ENCODE measurements at regions not wholly inside any gene's neighbourhood (a gene's known extent, or its start where the extent isn't known, plus 50 kb on each side); places are given as distances from the start of the nearest gene placed in this dataset.

DNA sequence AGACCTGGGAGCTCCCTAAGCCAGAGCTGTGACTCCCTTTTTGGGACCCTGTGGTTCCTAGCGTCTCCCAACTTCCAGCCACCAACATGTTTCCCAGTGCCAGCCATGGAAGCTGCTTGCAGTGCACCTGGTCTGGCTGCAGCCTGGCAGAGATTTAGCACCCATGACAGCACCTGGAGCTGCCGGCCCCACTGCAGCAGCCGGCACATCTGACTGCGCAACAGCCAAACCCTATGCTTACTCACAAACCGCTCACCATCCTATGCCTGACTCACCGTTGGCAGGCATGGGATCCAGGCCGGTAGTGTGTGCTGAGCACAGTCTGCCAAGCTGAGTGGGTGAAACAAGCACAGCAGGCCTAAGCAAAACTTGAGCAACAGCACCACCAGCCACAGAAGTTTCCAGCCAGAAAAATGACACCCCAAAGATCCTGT lies 435.9 kb upstream of the PRMT6 start:
- no peak for DNase-seq

DNA sequence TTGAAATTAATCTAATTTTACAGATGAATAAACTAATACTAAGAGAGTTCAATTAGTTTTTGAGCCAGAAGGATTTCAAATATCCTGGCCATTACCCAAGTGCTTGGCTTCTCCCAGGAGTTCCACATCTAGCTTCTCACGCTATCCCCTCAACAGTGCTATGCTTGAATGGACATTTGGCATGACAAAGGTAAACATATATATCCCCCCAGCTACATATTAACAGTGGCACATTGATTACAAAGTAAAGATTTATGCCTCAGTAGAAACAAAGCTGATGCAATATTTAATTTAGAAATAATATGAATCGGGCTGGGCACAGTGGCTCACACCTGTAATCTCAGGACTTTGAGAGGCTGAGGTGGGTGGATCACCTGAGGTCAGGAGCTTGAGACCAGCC lies 434.6 kb upstream of the PRMT6 start:
- no peak for DNase-seq

DNA sequence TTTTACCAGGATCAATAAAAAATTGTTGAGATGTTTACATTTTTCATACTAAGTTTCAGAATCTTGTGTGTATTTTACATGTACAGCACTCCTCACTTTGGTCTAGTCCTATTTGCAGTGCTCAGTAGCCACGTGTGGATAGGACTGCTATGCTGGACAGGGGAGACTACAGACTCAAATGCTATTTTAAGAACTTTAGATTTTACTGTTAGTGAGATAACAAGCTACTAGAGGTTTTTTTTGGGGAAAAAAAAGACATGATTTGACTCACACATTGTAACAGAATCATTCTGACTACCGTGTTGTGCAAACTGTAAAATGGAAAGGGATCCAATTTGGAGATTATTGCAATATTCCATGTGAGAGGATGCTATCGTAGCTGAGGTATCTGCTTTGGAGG lies 418.9 kb upstream of the PRMT6 start:
- no peak for DNase-seq

DNA sequence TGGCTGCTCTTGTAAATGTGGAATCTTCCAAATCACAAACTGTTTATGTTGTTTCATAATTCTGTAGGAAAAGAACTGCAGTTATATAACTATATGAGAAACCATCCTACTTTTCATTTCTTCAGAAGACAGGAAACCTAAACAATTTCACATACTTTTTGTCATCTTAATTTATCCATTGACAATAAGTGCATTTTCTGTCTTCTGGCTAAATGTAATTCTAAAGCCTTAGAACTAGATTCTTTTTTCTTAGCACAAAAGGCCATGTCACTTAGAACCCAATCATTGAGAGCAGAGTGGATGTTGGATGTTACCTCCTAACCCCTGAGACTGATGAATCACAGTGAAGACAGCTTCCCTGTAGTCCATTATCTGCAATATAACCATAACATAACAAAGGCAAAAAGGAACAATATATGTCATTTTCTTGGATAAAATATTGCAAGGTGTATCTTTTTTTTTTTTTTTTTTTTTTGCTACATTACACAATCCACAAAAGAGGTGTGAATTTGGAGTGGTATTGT lies 410.2 kb upstream of the PRMT6 start:
- no peak for DNase-seq

DNA sequence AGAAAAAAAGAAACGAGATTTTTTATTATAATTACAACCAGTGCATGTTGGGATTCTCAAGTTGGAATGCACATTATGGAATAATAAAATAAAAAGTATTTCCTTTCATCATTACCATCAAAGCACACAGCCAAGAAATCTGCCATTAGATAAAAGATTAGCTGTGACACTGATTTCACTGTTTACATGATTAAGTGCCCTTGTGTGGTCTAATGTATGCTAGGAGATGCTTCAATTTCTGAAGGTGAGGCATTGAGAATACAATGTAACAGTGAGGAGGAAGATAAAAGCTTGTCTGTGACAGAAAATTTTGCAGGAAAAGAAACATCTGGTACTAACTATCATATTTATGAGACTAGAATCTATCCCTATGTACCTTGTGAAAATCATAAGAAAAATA lies 409.7 kb upstream of the PRMT6 start:
- no peak for DNase-seq

DNA sequence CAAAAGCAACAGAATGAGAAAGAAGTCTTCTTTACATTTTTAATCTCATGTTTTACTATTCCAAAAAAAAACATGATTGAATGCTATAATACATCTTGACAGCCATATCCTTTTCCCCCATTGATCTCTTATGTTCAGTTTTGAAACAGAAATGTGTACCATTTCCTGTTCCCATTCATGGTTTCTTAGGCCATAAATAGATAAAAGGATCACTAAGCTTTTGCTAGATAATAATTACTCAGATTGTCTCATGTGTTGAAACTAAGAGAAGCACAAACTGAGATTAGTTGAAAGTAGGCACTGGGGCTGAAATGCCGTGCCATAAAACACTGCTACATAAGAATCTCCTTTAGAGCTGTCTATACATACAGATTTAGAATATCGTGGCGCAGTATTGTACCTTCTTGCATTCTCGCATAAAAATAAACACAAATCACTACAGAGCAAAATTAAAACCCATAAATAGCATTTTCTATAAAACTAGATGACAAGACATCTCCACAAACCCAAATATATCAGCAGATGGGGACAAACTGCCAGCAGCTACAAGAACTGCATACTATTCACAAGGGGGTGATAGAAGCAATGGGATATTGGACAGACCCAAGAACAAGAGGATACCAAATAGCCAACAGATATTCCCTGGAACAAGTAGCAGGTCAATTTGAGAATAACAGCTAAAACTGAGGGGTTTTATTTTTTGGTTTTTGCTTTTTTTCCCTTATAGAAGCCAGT lies 405.3 kb upstream of the PRMT6 start:
- no peak for DNase-seq

DNA sequence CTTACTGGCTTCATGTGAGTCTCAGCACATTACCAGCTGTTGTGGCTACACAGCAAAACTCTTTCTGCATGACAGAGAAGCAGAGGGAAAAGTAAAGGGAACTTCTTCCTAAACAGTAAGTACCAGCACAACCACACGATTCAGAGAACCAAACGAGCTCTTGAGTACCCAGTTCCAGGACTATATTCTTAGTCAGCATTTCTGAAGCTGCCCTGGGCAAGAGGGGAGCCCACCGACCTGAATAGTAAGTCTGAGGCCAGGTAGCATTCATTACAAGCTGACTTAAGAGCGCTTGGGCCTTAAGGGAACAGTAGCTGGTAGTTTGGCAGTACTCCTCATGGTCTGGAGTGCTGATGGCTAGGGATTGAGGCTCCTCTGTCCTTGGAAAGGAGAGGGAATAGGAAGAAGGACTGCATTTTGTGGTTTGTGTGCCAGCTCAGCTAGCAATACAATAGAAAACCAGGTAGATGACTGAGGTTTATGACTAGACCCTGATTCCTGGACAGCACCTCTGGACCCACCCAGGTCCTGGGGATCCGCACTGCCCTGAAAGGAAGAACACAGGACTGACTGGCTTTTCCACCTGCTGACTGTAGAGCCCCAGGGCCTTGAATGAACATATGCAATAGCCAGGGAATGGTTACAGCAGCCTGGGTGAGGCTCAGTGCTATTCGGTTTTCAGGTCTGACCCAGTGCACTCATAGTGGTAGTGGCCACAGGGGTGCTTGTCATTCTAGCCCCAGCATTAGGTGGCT lies 396.8 kb upstream of the PRMT6 start:
- DNase-seq, result no peak

DNA sequence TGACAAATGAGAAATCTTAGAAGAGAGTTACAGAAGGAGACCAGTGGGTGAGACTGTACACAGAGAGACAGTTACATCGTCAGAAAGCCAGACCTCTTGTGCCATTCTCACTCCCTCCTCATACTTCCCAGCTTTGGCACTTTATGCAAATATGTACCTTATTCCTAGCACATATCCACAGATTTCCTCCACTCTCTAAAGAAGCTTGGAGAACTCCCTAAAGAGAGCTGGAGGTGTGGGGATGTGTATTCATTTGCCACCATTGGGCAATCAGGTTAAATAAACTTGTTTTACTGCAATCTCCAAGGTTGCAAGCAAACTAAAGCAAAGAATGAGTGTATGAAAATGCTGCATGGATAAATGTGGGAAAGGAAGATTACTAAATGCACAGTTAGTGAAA lies 380.9 kb upstream of the PRMT6 start:
- no peak for DNase-seq

DNA sequence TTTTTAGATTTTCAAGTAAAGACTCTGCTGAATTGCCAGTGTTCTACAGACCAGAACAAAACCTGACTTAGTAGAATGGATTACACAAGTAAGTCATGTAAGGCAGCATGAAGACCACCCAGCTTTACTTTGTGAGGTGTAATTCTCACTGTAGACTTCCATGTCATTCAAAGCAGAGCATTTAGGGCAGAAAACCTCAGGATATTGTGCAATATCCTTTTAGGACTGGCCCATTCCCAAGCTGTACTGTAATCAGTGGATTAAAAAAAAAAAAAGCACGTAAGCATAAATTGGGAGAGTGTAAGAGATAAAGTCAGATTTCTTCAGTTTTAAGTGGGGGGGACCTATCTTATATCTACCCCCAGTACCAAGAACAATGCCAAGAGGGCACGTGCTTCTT lies 380.5 kb upstream of the PRMT6 start:
- DNase-seq, result no peak

DNA sequence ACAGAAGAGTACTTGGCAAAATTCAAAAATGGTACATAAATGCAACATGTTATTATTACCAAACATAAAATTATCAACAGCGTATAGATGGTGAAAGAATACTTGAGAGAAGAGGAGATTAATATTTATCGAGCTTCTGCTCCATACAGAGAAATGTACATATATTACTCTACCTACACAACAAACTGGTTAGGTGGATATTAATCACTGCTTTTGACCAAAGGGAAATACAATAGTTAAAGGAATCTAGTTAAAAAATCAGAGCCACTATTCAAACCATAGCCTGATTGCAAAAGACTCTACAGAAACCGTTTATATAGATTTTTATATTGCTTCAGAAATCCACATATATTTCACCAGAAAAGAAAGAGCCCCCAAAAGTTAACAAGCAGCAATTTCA lies 379.3 kb upstream of the PRMT6 start:
- no peak for DNase-seq

DNA sequence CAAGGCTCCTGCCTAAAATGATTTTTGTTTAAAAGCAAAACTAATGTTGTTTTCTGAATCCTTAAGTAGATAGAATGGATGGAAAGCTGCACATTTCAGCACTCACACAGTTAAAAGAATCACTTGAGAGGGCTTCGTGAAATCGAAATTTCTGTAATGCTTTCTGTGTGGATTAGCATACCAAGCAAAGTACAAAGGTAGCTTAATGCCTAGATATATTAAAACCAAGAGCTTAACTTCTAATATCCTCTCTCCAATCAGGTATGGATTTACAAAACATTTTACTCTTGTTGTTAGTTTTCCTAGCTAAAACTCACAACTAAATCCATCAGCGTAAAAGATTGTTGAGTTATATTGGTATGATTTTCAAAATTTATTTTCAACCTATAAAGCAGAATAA lies 378.8 kb upstream of the PRMT6 start:
- DNase-seq, result no peak

DNA sequence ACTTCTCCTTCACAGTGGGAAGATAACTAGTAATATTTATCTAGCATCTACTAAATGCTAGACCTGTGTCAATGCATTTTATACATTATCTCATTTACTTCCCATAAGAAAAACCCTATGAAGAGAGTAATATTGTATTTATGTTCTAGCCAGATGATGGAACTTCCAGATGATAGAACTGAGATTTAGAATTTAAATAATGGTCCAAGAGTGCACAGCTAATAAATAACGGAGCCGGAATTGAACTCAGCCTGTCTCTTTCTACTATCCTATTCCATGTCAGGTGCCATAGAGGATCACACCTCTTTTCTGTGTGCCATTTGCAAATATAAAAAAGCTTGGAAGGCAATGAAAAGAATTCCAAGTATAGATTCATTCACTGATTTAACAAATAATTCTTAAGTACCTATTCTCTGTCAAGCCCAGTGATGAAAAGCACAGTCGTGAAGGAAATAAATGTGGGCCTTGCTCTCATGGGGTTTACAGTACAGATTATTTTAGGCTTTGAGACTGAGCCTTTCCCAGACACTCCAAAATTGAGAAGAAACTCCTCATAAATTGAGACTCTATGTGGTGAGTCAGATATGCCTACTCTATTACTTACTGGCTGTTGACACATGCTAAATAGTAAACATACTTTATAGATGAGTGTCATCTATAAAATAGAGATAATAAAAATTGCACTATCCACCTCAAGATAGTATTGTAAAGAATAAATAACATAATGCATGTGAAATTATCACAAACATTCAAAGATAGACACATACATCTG lies 378.0 kb upstream of the PRMT6 start:
- no peak for DNase-seq

DNA sequence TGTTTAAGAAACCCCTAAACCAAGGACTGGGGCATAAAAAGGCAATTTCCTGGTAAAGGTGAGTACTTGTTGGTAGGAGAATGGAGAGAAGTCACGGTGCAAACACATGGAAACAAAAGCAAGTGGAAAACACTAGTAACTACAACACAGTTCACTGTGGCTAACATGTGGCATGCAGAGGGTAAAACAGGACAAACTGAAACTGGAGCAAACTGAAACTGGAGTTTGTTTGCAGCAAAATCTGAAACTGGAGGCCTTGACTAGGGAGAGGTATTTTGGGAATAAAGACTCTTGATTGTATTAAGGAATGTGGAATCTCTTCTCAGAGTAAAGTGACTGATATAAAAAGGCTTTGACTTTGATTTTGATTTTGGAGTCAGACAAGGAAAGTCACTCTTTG lies 376.3 kb upstream of the PRMT6 start:
- DNase-seq, result no peak

DNA sequence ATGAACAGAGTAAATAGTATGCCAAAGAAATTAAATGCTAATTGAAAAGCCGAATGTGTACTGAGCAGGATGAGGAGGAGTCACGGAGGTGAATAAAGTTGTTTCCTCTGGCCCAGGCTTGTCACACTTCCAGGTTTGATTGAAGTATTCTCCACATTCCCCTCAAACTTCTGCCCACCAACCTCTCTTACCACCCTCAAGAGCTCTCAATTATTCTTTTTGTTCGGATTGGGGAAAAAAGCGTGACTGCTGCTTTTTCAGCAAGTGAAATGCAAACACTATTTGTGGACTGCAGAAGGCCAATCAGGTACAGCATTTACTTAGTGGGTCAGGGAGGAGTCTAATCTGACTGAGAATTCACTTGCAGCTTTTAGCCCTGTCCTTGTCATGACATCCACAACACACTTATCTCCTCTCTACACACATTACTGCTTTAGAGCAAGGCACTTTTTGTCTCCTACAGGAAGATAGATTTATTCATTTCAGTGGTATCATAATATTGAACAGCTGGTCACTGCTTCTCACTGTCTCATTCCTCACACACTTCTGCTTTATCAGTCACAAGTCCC lies 375.6 kb upstream of the PRMT6 start:
- no peak for DNase-seq

DNA sequence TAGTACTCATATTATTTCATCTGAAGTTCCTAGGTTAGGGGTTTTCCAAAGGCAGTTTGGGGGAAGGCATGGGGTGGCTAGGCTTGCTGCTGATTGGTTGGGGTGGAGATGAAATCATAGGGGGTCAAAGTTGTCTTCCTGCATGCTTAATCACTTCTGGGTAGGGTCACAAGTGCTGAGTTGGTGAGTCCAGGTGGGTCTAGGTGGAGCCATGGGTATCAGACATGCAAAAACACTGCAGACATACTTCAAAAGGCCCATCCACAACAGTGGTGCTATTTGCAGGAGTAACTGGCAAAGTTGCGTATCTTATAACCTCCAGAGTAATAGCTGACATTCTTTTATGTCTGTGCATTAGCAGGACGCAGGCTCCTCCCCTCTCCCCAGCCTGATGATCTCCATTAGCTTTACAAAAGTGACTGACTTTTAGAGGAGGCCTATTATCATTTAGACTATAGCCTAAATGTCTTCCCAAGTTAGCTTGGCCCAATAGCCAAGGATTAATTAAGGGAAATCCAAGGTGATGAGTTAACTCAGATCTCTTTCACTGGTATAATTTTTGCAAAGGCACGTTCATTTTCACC lies 374.4 kb upstream of the PRMT6 start:
- DNase-seq, result no peak

DNA sequence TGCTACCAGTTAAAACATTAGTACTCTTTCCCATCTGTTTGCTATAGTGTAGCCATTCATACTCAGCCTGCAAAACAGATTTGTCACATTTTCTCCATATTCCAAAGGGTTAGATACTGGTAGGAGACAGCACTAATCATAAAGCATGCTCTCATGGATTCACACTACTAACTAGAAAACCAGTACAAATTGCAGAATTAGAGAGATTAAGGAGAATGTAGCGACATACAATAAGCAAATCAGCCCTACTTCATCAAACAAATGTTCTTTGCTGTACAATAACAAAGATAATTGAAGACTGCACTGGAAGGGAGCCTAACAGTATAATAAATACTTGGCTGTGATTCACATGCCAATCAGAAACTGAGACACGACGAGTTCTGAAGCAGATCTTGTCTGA lies 368.0 kb upstream of the PRMT6 start:
- DNase-seq, result no peak

DNA sequence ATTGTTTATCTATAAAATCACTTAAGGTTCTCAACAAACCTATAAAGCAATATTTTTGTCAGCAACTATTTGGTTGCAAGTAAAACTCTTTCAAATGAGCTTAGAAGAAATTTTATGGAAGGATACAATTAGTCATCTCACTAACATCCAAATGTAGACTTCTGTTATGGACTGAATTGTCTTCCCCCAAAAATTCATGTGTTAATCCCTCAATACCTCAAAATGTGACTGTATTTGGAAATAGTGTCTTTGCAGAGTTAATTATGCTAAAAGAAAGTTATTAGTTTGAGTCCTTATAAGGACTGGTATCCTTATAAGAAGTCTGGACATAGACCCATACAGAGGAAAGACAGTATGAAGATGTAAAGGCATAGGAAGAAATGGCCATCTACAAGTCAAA lies 357.8 kb upstream of the PRMT6 start:
- DNase-seq, result no peak

DNA sequence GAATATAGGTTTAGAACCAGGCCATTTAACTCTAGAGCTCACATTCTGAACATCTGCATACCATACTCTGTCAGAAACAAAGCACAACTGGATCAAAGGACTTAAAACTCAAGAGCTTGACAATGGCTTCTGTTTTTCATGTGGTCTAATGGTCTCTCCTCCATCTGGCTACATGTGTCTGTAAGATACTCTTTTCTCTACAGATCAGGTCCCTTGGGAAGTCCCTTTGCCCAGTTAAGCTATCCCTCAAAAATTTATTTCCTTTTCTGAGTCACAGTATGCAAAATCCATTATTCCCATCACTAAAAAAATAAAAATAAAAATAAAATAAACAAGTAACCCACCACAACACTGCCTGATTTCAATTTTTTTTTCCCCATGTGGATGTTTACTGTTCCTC lies 357.0 kb upstream of the PRMT6 start:
- no peak for DNase-seq

DNA sequence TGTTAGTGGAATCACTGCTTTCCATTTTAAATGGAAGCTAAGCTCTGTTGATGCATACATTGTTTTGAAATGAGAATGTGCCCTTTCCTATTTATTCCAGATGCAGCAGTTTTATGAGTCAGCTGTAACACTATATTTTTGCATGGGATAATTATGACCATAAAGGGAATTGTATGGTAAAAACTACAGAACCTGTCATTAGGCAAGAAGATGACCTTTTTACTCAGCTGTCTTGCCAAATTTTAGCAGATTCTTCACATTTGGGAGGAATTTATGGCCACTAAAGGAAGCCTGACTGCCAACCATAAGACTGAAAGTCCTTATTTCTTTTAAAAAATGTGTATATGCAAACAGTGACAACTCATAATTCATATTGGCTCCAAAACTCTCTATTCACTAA lies 356.3 kb upstream of the PRMT6 start:
- DNase-seq, result no peak

DNA sequence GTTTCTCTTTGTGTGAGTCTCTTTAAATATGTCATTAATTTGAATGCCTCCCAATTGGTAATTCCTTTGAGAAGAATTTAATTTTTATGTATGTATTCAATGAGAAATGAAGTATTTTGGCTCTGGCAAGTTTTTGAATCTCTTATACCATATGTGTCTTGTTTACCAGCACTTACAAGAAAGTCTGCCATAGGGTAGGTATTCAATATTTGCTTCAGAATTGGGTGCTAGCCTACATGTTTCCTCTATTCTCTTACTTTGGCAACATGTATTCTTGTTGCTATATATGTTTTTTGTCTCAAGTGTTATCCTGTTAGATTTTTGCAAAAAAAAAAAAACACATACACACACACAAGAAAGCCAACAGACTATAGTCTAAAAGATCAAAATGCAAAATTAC lies 350.5 kb upstream of the PRMT6 start:
- no peak for DNase-seq

DNA sequence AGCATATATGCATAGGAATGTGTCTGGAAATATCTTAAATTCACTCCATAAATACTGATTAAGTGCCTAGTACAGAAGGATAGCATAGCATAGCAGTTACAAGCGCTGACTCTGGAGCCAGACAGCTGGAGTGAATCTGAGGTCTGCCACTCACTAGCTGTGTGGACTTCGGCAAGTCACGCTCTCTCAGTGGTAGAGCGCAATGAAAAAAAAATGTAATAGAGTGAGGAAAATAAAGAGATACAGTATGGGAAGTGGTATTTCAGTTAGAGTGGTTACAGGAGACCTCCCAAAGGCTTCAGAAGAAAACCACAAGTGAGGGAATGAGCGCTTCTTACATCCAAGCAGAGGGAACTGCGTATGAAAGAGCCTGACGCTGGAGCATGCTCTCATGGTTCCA lies 338.9 kb upstream of the PRMT6 start:
- DNase-seq, result no peak

DNA sequence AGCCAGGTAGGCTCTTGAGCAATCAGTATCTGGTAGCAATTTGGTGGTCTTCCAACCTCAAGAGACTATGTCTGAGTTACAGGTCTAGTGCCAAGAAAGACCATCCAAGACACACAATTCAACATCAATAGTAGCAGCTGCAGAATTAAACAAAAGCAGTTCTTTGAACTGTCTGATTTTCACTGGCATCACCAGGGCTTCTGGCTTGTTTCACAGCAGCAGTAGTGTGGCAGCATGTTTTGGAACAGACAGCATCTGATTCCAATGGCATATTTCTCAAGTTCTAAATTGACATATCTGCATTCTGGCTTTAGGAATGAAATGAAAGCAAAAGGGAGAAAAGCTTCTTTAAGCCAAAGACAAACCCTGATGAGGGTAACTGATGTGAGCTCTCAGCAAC lies 334.7 kb upstream of the PRMT6 start:
- no peak for DNase-seq

DNA sequence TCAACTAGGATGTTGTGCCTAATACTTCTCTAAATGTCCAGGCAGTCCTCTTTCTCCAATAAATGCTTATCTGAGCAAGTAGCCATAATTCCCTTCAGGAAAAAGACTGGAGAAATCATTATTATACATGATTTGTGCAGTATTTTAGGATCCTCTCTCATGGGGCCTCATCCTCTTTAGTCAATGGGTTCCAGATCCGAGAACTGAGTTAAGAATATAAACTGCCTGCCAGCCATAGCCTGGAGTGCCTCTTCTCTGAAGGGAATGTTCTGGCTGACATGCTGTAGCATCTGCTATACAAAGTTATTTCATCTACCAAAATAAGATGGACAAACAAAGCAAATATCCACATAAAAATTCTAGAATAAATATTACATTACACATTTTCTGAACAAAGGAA lies 334.0 kb upstream of the PRMT6 start:
- no peak for DNase-seq
